GM12864 (cell line): ENCODE measurements at regions not wholly inside any gene's neighbourhood (a gene's known extent, or its start where the extent isn't known, plus 50 kb on each side); places are given as distances from the start of the nearest gene placed in this dataset.

ENCODE experiments used
- DNase-seq: peaks from one replicate; pipeline ENCODE4 v3.0.0-alpha.2; 2011; ENCODE audit warnings: low read depth
- H3K4me3 ChIP-seq: 2 replicates; pipeline ENCODE4 v1.5.1; 2011; ENCODE audit warnings: mild to moderate bottlenecking, low read depth, low read length, control low read depth
- TF ChIP-seq, protein P1 (sequence below): IDR thresholded peaks from 2 replicates; pipeline ENCODE4 v1.5.1; 2011; ENCODE audit warnings: low read depth, mild to moderate bottlenecking, moderate library complexity, low read length, control low read depth, inconsistent platforms; ENCODE audit errors: missing control alignments

- TF ChIP-seq, protein P1, sequence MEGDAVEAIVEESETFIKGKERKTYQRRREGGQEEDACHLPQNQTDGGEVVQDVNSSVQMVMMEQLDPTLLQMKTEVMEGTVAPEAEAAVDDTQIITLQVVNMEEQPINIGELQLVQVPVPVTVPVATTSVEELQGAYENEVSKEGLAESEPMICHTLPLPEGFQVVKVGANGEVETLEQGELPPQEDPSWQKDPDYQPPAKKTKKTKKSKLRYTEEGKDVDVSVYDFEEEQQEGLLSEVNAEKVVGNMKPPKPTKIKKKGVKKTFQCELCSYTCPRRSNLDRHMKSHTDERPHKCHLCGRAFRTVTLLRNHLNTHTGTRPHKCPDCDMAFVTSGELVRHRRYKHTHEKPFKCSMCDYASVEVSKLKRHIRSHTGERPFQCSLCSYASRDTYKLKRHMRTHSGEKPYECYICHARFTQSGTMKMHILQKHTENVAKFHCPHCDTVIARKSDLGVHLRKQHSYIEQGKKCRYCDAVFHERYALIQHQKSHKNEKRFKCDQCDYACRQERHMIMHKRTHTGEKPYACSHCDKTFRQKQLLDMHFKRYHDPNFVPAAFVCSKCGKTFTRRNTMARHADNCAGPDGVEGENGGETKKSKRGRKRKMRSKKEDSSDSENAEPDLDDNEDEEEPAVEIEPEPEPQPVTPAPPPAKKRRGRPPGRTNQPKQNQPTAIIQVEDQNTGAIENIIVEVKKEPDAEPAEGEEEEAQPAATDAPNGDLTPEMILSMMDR: no peak
- DNase-seq: no peak
- H3K4me3 ChIP-seq: no peak overlapping the region
These were observed 447.1 kb upstream of the MKI67 start for GRCh38 chr10:128573281-128573845.

DNA sequence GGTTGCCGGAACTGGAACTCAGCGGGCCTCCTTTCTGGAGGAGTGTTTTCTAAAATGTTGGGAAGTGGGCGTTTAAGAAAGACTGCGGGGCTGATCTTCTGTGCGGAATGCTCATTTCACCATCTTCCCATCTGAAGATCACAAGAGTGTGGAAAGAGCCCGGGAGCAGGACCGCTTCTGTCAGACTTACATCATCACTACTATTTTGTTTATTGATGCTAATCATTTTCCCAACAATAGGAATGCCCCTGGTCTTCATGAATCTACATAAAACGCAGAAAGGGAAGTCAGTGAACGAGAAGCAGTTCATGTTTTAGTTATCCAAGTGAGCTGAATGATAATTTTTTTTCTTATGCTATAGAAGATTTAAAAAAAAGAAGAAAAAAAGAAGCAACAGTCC is 447.8 kb upstream of the MKI67 start:
- TF ChIP-seq, protein P1: no peak
- no peak overlapping the region for H3K4me3 ChIP-seq
- no peak for DNase-seq

DNA sequence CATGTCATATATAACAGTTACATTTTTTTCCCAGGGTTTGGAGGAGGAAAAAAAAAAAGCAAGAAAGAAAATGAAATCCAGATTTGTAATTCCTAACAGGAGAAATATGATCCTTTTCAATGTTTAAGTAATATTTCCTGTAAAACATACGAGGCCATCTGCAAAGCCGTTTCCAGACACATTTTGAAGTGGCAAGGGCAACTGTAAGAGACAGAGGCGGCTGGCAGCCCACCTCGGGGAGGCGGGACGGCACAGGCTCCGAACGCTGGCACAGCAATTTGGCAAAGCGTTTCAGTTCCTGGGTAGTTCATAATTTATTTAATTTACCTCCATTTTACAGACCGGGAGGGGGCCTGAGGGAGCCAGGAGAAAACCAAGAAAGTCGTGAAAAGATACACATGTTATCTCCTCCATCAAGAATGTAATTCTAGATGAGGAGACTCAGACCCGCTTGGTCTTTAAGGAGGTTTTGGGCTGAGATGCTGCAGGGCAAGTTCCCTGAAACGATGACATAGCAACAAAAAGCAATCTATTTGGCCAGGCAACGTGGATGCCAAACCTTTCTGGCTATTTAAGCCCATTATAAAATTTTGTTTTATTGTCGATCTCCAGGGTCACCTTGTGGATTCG is 448.5 kb upstream of the MKI67 start:
- no peak overlapping the region for H3K4me3 ChIP-seq
- TF ChIP-seq, protein P1: no peak
- DNase-seq: no peak

DNA sequence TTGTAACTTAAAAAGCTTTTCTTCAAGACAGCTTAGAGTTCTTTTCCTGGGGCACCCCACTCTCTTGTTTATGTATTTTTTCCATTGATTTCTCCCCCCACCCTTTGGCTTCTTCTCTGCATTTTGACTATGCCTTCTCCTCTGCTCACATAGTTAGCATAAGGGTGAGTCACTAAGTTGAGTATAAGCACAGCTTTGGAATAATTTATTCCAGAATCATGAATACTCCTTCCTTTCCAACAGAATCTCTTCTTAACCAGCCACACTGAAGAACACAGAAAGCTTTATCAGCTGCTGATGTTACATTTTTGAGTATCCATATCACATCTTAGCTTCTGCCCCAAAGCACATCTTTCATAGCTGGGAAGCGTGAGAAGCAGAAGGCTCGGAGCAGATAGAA is 449.5 kb upstream of the MKI67 start:
- TF ChIP-seq, protein P1: no peak
- DNase-seq: no peak
- H3K4me3 ChIP-seq: no peak overlapping the region

DNA sequence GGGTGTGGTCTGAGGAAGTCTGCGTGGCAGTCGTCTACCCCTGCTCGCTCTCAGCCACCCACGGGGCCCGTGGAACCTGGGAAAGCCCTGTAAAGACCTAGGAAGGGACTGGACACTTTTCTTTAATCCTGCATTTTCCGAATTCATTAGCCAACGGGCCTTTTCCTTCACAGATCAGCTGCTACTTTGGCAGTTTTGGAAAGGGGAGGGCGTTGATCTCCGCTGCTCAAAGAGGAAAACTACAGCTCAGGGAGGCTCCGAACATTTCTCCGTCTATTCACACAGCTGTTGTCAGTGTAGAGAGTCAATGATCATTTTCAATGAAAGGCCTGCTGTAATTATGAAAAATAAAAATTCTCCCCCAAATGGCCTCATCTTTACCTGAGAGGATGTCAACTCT is 450.1 kb upstream of the MKI67 start:
- H3K4me3 ChIP-seq: no peak overlapping the region
- no peak for DNase-seq
- TF ChIP-seq, protein P1: no peak

- TF ChIP-seq, protein P1: no peak
- no peak overlapping the region for H3K4me3 ChIP-seq
- DNase-seq: no peak
These were observed 450.9 kb upstream of the MKI67 start for GRCh38 chr10:128576943-128577670.
